ENCODE measurements at regions not wholly inside any gene's neighbourhood (a gene's known extent, or its start where the extent isn't known, plus 50 kb on each side); places are given as distances from the start of the nearest gene placed in this dataset.

DNA sequence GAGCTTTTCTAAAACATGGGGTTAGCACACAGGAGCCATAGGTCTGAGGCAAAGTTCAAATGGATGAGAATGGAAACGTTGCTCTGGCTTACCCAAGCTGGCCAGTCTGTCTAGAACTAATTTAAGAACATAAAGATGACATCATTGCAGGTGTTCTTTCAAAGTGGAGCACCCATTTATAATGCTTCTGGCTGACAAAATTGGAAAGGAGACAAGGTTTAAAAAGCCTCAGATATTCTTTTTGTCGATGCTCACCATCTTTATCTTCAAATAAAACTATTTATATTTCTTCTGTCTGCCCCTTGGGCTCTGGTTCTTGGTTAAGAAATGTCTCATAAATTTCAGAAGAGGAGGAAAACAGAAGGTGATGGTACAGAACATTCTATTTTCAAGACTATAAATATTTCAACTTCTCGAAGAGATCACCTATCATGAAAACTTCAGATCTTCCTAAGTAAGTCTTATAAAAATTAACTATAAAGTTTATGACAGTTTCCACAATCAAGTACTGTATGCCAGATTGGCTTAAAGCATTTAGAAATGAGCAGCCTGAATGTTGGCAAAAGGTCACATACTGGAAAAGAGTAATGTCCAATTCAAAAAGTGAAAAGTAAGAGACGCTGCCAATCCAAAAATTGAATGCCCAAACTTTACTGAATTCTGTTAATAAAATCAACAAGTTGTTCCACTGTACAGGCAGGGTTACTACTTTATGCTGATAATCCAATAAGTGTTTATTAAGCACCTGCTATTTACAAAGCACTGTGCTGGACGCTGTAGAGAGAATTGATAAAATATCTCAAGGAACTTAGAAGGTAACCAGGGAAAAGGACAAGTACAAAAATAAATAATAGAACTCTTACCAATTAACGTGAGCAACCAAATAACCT is 92.0 kb downstream of the ETS2 start:
- intact Hi-C loops (cut with DNase I), result no loop called here
- DNase-seq, result no peak

DNA sequence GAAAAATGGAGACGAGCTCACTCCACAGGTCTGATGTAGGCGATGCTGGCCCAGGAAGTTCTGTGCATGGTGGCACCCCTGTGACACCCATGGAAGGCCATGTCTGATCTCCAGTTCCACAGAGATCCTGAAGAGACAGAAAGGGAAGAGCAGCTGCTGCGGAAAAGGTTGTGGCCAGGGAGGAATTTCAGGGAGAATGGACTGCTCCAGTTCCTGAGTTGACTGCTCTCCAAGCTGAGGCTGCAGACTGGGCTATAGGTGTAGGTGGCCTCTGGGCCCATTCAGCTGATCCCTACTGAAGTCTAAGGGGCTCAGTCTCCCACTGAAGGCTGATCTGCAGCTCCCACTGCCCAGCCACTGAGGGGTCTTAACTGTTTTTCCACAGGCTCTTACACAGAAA is 89.2 kb downstream of the ETS2 start:
- intact Hi-C loops (cut with DNase I), result no loop called here
- no peak for DNase-seq

DNA sequence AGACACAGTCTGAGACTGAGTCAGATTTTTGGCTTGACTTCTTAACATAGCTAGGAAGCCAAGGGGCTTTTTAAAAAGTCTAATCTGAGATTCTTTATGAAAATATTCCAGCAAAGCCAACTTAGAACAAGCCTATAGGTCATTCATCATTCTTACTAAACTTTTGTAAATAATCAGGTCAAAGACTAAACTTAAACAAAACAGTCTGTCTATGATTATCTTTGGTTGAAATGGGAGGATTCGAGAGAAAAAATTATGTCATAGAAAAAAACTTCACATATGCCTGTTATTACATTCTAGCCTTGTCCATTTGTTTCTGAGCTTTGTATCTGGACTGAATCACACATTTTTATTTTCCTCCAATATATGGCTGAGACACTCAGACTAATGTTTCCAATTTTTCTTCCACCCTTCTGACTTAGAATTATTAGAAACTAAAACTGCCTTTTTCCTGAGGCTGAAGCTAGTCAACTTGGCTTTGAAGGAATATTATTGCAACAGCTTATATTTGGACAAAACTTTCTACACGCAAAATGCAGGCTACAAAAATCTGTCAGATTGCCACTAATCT is 83.3 kb downstream of the ETS2 start:
- DNase-seq, result no peak

DNA sequence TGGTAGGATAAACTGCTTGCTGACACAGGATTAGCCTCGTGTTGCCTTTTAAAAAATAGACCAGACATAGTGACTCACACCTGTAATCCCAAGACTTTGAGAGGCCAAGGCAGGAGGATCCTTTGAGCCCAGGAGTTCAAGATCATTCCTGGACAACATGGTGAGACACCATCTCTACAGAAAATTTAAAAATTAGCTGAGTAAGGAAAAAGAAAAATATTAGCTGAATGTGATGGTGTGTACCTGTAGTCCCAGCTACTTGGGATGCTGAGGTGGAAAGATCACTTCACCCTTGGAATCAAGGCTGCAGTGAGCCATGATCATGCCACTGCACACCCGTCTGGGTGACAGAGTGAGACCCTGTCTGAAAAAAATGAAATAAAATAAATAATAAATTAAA is 82.0 kb downstream of the ETS2 start:
- DNase-seq, result no peak
- intact Hi-C loops (cut with DNase I), result no loop called here

More for the DNA sequence above, 83.3 kb downstream of the ETS2 start:
- intact Hi-C loops (cut with DNase I), result no loop called here

DNA sequence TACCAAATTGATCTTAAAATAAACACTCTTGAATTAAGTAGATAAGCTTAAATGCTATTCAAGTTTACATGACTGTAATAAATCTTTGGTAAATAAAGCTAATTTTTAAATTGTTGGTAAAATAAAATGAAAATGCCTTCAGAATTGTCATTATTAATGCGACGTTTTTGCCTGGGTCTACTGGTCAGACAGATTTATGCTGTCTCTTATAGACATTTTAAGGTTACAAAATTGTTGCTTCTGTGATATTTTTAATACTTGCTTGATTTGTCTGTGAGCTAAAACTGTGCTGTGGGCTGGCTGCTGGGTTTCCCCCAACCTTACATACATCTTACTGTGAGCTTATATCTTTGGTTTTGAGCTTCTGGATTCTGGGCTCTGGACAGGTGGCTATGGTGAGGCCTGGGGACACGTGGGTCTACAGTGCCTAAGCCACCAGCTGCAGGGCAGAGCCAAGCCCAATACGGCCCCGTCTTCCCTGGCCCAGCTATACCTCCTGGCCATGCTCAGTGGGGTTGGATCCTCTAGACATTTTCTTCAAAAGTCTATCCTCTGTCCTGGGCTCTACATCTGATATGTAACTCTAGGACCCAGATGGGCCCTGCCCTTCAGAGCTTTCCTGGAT is 81.4 kb downstream of the ETS2 start:
- no peak for DNase-seq
- intact Hi-C loops (cut with DNase I), result no loop called here

DNA sequence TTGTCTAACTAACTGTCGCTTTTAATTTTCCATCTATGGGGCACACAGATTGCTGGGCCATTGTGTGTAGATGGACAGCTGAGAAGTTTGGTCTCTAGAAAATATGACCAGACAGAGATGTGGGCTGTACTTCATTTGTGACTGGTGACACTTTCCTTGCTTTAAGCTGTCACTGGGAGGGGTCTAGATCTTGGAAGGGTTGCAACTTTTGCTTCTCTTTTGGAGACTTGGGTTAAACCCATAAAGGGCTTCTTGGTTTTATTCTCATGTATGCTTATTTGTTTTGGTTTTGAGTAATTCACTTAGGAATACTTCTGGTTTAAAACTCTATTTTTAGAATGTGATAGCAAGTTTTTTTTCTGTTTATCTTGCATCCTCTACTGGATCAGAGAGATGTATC is 80.2 kb downstream of the ETS2 start:
- intact Hi-C loops (cut with DNase I), result no loop called here
- no peak for DNase-seq

DNA sequence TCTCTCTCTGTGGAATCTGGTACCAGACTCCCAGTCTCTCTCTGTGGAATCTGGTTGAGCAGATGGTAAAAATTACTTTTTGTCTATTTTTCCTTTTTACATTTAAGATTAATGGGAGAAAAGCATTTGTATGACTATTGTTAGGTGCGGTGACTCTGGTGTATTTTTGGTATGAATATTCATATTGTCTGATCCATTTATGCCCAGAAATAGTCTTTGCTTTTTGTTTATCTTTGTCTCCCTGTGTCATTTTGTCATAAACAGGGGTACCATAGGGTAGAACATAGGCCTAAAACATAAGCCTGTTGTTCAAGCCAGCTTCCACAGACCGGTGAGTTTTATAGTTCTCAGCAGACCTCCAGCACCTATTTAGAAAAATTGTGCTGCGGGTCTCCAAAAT is 78.7 kb downstream of the ETS2 start:
- intact Hi-C loops (cut with DNase I), result no loop called here
- no peak for DNase-seq

DNA sequence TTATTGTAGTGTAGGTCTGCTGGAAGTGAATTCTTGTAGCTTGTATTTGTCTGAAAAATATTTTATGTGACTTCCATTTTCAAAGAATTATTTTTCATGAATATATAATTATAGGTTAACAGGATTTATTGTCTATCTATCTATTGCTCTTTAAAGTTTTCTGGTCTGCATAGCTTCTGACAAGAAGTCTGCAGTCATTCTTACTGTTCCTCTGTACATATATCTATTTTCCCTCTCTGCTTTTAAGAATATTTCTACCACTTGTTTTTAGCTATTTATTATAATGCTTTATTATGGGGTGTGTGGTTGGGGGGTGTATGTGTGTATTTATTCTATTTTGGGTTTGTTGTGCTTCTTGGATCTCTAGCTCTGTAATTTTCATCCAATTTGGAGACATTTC is 77.4 kb downstream of the ETS2 start:
- DNase-seq, result no peak
- intact Hi-C loops (cut with DNase I), result no loop called here

DNA sequence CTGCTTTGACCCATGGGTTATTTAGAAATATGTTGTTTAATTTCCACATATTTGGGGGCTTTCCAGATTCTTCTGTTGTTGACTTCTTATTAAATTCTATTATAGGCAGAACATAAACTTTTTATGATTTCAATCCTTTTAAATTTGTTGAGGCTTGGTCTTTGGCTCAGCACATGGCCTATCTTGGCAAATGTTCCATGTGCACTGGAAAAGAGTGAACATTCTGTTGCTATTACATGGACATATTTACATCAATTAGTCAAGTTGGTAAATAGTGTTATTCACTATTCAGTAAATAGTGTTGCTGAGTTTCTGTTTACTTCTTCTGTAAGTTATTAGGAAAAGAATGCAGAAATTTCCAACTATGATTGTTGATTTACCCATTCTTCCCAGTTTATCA is 75.4 kb downstream of the ETS2 start:
- DNase-seq, result no peak
- intact Hi-C loops (cut with DNase I), result no loop called here

DNA sequence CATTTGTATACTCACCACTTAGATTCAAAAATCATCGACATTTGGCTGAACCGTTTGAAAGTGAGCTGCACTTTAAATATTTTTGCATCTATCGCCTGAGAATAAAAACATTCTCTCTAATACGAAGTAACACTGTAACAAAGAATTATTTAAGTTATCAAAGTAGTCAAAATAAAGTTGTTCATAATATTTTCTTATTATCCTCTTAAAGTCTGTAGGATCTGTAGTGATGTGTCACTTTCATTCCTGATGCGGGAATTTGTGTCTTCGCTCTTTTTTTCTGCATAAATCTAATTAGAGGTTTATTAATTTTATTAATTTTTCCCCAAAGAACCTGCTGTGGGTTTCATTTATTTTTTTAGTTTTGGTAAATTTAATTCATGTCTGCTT is 74.8 kb downstream of the ETS2 start:
- no peak for DNase-seq
- intact Hi-C loops (cut with DNase I), result no loop called here

DNA sequence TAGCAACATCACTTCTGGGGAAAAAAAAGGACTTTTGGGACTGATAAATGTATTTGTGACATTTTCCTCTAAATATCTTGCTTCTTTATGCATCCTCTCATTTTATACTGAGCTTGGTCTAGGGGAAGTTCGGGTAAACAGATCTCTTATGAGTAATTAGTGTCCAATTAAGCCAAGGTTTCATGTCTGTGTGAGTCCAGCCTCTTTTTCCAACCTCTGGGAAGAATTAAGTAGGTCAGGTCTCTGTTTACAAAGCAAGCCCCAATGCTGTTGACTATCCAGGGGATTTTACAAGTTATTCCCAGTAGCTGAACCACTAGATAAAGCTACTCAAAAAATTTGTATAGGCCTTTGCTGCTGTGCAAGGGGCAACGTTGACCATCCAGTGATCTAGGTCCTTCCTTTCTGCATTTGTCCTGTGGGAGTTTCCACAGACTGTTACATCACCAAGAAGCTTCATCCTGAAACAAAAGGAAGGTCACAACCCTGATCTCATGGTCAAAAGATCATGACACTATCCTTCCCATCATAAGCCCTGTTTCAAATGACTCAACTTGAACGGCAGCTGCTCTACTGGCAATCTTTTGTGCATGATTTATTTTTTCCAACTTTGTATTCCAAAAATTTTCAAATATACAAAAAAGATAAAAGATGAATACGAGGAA is 74.3 kb downstream of the ETS2 start:
- DNase-seq, result no peak
- intact Hi-C loops (cut with DNase I), result no loop called here

DNA sequence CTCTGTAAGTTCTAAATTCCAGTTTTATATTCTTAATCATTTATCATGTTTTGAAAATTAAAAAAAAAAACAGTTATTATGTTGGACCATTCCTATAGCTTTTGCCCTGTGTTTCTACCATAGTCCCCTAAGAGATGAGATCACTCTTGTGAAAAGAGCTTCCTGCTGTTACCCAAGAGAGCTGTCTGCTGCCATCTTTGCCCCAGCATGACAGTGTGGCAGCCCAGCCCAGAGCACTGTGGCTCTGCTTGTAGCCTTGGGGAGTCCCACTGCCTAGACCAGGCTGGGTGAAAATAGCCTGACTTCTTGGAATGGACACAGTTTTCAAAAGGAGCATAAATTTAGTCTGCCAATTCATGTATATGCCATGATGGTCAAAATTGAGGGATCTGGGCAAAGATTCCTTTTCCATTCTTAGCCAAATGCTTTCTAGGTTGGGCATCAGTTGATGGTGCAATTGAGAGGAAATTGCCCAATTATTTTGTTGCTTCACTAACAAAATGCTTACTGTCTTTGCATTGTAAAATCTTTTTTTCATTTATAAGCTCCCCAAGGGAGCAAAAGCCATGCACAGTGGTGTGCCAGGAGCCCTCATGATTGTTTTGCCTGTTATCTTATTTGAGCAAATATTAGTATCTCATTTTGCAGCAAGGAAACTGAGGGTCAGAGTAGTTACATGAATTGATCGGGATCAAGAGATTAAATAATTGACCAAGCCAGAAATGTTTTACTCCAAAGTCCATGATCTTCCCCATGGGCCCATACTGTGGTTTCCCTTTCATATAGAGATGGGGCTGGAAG is 72.8 kb downstream of the ETS2 start:
- DNase-seq, result no peak
- intact Hi-C loops (cut with DNase I), result no loop called here

DNA sequence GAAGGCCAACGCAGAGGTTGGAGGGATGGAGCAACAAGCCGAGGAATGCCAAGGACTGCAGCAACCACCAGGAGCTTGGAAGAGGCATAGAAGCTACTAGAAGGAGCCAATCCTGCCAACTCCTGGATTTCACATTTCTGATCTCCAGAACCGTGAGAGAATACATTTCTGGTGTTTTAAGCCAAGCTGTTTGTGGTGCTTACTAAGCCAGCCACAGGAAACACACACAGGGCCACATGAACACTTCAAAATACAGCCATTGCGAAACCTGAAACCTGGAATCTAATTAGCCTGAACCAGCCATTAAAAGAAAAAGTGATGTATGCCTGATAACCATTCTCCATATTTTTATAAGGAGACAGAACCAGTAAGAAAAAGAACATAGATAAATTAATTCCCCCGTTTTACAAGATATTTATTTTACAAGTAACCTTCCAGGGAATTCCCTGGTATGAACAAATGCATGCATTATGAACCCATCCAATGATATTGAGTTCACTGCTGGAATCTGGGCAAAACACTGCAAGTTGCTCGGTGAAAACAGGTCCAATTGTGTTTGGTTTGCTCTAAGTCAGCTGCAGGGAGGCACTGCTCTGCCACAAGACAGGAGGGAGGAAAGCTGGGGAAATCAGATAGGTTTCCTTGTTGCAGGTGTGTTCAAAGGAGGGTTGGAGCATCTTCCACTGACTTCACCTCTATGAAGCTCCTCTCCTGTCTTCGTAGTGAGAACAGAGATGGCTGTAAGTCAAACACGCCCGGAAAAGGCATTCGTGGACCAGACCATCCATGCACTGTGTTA is 70.2 kb downstream of the ETS2 start:
- intact Hi-C loops (cut with DNase I), result no loop called here
- no peak for DNase-seq

All from head of caudate nucleus (tissue), 42 donors.